Hepatocyte (in vitro differentiated cells): ENCODE measurements at regions not wholly inside any gene's neighbourhood (a gene's known extent, or its start where the extent isn't known, plus 50 kb on each side); places are given as distances from the start of the nearest gene placed in this dataset.

Experiments used
- CTCF ChIP-seq: fragments of 200-600 bp; sonication (generic); IDR thresholded peaks from 2 replicates; pipeline ENCODE4 v1.5.1; 2016; ENCODE audit warnings: antibody characterized with exemption, mild to moderate bottlenecking; ENCODE audit not compliant: poor library complexity
- EZH2phosphoT487 ChIP-seq: fragments of 200-600 bp; sonication (generic); IDR thresholded peaks from one replicate; pipeline ENCODE4 v1.6.1; 2018; ENCODE audit warnings: antibody characterized with exemption, mild to moderate bottlenecking, low read depth, moderate library complexity; ENCODE audit not compliant: unreplicated experiment, severe bottlenecking

- TF ChIP-seq CTCF = no peak
- TF ChIP-seq EZH2phosphoT487 = no peak
Measured at GRCh38 chr11:122173587-122173986, 57.6 kb upstream of the BLID start.
